ENCODE measurements at regions not wholly inside any gene's neighbourhood (a gene's known extent, or its start where the extent isn't known, plus 50 kb on each side); places are given as distances from the start of the nearest gene placed in this dataset.

DNA sequence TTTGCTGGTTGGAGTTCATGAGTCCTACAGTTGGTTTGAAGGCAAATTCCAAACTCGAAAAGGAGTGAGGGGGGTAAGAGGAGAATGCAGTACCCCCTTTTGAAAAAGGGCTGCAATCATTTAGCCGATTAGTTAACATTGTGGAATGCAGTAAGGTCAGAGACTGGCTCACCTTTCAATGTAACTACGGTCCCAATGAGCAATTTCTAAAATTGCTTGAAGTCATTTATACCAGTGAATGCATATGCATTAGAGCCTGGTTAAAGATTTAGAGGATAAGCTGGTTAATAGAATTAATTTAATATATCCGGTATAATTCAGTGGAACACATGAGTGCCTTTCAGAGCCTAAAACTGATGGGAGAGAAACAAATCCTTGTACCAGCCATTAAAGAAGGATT, 172.6 kb upstream of the PAPPA start:
- no peak for TF ChIP-seq GATA2 (IDR thresholded peaks at IDR 0.05; ENCODE audit: low read depth, low read length)
- no peak for TF ChIP-seq GATA3 (IDR thresholded peaks at IDR 0.05; ENCODE audit: low read depth, low read length)

All from SH-SY5Y (cell line).